ENCODE measurements at regions not wholly inside any gene's neighbourhood (a gene's known extent, or its start where the extent isn't known, plus 50 kb on each side); places are given as distances from the start of the nearest gene placed in this dataset.

DNA sequence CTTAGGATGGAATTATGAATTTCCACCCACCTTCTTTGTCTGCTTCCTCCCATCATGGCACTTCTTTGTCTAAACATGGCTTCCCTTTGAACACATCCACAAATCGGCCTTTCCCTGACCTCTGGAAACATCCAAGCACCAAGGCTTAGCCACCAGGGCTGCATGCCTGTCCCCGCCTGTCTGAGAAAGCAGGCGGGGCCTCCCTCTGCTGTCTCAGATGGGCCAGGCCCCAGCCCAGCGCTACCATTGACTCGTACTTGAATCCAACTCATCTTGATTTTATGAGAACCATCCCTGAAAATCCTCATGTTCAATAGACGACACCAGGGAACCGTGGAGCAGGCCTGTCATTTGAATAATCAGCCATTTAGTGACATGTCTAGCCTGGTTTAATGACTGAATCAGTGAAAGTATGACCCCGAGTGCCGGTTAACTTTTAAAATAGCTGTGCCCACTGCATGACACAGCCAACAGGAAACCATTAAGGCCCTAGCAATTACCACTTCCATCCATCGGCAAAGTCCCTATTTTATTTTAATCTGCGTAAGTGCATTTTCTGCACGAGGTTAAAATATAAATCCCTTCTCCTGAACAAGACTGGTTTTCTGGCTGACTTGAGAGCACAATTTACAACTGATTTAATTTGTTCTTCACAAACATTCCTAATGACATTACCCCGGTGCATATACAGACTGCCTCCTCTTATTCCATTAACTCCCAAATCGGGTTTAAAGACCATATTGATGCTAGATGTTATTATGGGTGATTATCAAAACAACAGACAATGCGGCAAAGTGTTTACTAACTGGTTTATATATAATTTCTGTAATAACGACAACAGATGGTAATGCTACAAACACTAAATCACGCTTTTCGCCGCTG is 194.7 kb downstream of the BUB3 start:
- no peak for DNase-seq
- H3K4me1 ChIP-seq (ENCODE audit: low read depth): no peaks in the 10 kb centered on the region
- intact Hi-C loops (cut with DNase I, micrococcal nuclease): no loop called here
- no peaks in the 10 kb centered on the region for H3K9me3 ChIP-seq
- no peak for ATAC-seq
- TF ChIP-seq, protein P1, sequence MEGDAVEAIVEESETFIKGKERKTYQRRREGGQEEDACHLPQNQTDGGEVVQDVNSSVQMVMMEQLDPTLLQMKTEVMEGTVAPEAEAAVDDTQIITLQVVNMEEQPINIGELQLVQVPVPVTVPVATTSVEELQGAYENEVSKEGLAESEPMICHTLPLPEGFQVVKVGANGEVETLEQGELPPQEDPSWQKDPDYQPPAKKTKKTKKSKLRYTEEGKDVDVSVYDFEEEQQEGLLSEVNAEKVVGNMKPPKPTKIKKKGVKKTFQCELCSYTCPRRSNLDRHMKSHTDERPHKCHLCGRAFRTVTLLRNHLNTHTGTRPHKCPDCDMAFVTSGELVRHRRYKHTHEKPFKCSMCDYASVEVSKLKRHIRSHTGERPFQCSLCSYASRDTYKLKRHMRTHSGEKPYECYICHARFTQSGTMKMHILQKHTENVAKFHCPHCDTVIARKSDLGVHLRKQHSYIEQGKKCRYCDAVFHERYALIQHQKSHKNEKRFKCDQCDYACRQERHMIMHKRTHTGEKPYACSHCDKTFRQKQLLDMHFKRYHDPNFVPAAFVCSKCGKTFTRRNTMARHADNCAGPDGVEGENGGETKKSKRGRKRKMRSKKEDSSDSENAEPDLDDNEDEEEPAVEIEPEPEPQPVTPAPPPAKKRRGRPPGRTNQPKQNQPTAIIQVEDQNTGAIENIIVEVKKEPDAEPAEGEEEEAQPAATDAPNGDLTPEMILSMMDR (IDR thresholded peaks at IDR 0.05): no peak
- H3K4me3 ChIP-seq: no peak overlapping the region
- no peaks in the 10 kb centered on the region for H3K36me3 ChIP-seq (ENCODE audit: low read depth)

DNA sequence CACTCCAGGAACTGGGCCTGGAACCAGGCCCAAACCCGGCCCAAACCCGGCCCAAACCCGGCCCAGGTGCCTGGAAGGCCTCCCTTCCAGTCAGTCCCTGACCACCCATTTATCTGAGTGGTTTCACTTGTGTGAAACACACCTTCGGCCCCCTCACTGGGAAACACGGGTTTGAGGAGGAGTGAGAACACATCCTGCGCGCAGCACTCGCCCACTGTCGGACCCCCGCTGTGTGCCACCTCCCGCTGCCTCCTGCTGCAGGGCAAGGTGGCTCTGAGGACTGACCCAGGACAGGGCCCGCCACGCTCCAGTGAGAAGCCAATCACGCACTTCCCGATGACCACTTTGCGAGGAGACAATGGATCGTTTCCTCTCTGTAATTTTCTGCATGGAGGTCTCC is 197.5 kb downstream of the BUB3 start:
- no peak overlapping the region for H3K4me3 ChIP-seq
- H3K9me3 ChIP-seq: no peaks in the 10 kb centered on the region
- DNase-seq (no peak), ATAC-seq (no peak)
- no peaks in the 10 kb centered on the region for H3K4me1 ChIP-seq (ENCODE audit: low read depth)
- no peaks in the 10 kb centered on the region for H3K36me3 ChIP-seq (ENCODE audit: low read depth)
- TF ChIP-seq, protein P1 (IDR thresholded peaks at IDR 0.05): no peak
- intact Hi-C loops (cut with DNase I, micrococcal nuclease): no loop called here

DNA sequence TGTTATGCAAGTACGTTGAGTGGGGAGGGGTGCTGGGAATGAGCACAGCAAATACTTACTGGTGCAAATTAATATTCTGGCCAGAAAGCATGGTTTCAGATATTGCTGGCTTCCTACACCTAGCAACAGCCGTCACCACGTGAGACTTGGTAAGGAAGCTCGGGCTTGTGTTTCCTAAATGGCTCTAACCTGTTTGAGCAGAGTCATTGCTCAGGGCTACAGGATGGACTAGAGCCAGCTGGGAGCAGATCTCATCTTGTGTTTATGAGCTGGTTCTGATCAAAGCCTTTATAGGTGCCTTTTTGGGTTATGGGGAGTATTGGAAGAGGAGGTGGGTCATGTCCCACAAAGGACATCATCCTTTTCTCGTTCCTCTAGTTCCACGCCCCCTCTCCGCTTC is 200.3 kb downstream of the BUB3 start:
- ATAC-seq (no peak), DNase-seq (no peak)
- Histone ChIP-seq H3K36me3 (ENCODE audit: low read depth) (no peaks in the 10 kb centered on the region), H3K4me1 (ENCODE audit: low read depth) (no peaks in the 10 kb centered on the region), H3K9me3 (no peaks in the 10 kb centered on the region), H3K4me3 (no peak overlapping the region)
- TF ChIP-seq, protein P1 (IDR thresholded peaks at IDR 0.05): no peak
- intact Hi-C loops (cut with DNase I, micrococcal nuclease): no loop called here

DNA sequence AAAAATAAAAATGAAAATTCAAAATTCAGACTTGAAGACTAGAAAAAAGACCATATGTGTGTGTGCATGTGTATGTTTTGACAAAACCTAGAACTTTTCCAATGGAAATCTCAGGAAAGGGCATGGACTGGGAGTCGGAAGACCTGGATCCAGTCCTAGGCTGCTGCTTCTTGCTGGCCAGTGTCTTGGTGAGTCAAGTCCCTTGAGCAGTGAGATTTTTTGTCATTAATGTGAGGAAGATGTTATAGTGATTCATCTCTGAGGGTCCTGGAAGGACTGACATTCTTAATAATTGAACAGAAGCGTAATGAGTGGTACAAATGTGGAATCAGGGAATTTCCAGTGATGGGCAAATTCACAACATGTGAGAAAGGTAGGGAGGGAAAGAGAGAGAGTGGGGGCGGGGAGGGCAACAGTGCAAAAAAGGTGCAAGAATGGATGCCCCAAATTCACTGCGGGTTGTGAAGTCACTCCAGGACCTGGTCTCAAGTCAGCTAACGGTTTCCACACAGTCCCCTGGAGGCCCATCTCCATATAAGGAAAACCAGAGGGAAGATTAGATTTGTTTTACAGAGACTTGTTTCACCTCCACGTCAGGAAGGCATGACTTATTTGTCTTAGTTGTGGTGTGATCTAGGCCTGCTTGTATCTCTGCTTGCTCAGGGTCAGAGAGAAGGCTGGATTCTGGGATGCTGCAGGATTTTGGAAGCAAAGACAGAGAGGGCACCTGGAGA is 201.7 kb downstream of the BUB3 start:
- intact Hi-C loops (cut with DNase I, micrococcal nuclease): no loop called here
- no peaks in the 10 kb centered on the region for H3K9me3 ChIP-seq
- no peaks in the 10 kb centered on the region for H3K36me3 ChIP-seq (ENCODE audit: low read depth)
- H3K4me1 ChIP-seq (ENCODE audit: low read depth): no peaks in the 10 kb centered on the region
- TF ChIP-seq, protein P1 (IDR thresholded peaks at IDR 0.05): no peak
- ATAC-seq: no peak
- no peak for DNase-seq
- H3K4me3 ChIP-seq: no peak overlapping the region

DNA sequence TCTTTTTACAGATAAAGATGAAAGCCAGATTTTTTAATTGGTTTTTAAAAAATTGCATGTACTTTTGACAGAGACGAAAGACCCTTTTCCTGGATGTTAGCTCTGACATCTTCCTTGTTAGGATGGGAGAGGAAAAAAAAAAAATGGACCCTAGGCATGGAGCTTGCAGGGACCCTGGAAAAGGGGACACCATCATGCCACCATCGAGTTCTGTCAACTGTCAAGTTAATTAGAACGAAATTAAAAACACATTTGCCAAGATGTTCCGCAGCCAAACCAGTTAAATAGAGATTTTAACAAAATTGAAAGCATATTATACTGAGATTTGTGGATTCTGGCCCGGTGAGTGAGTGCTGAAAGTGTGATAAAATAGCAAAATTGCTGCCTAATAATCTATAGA is 202.6 kb downstream of the BUB3 start:
- DNase-seq: no peak
- H3K4me3 ChIP-seq: no peak overlapping the region
- no peak for ATAC-seq
- H3K4me1 ChIP-seq (ENCODE audit: low read depth): no peaks in the 10 kb centered on the region
- H3K9me3 ChIP-seq: no peaks in the 10 kb centered on the region
- intact Hi-C loops (cut with DNase I, micrococcal nuclease): no loop called here
- no peaks in the 10 kb centered on the region for H3K36me3 ChIP-seq (ENCODE audit: low read depth)
- TF ChIP-seq, protein P1 (IDR thresholded peaks at IDR 0.05): no peak
